ENCODE measurements at regions not wholly inside any gene's neighbourhood (a gene's known extent, or its start where the extent isn't known, plus 50 kb on each side); places are given as distances from the start of the nearest gene placed in this dataset.

- TF ChIP-seq CTCF (IDR thresholded peaks at IDR 0.05; ENCODE audit: poor library complexity, severe bottlenecking) (no peak), EP300 (conservative IDR thresholded peaks at IDR 0.05; ENCODE audit: poor library complexity, severe bottlenecking) (no peak)
These were observed 953.4 kb downstream of the ANKRD7 start for GRCh38 chr7:119177863-119178262.

Measured in neural cell (in vitro differentiated cells).